ENCODE measurements at regions not wholly inside any gene's neighbourhood (a gene's known extent, or its start where the extent isn't known, plus 50 kb on each side); places are given as distances from the start of the nearest gene placed in this dataset.

- no peaks in the 10 kb centered on the region for H3K36me3 ChIP-seq (ENCODE audit: control insufficient read depth in 1 of 2, insufficient read depth in 2 of 2, low read length in 2 of 2)
- BruUV-seq (replicated peaks), result no TSS peak
- ChIA-PET POLR2A (no interaction called here), RAD21 (ENCODE audit: low non-redundant PET in 1 of 2, low total read pairs in 2 of 2, uncharacterized antibody in 2 of 2, unreplicated experiment in 2 of 2) (no interaction called here), CTCF (no interaction called here)
- H3K4me3 ChIP-seq (replicated peaks in 1 of 2; ENCODE audit: low read depth in 1 of 2, low read length in 2 of 2), result no peak overlapping the region
- ATAC-seq, result no peak
- intact Hi-C loops (cut with micrococcal nuclease), result no loop called here
- no peaks in the 10 kb centered on the region for H4K20me1 ChIP-seq (ENCODE audit: insufficient read depth)
- H3K9ac ChIP-seq (ENCODE audit: low read length), result no peak overlapping the region
- no peak overlapping the region for H3K4me2 ChIP-seq (ENCODE audit: low read length)
- H2AFZ ChIP-seq (ENCODE audit: low read depth, low read length, poor library complexity, severe bottlenecking), result no peak overlapping the region
- no peaks in the 10 kb centered on the region for H3K4me1 ChIP-seq (ENCODE audit: control insufficient read depth in 1 of 2, insufficient read depth in 2 of 2, low read length in 2 of 2)
- no peak overlapping the region for H3K27ac ChIP-seq (ENCODE audit: low read depth, low read length)
- DNase-seq (ENCODE audit: low read depth, low spot score), result no peak
- H3K9me3 ChIP-seq (ENCODE audit: control insufficient read depth in 1 of 2, insufficient read depth in 1 of 2, low read depth in 1 of 2, low read length in 2 of 2), result no peaks in the 10 kb centered on the region
- TF ChIP-seq JUND (IDR thresholded peaks at IDR 0.05), result no peak
- TF ChIP-seq POLR2AphosphoS5 (IDR thresholded peaks at IDR 0.05; ENCODE audit: low read depth, low read length), result no peak
- no peak for TF ChIP-seq YY1 (IDR thresholded peaks at IDR 0.05; ENCODE audit: extremely low read depth, insufficient replicate concordance, low read depth, low read length)
- TF ChIP-seq, protein P1, sequence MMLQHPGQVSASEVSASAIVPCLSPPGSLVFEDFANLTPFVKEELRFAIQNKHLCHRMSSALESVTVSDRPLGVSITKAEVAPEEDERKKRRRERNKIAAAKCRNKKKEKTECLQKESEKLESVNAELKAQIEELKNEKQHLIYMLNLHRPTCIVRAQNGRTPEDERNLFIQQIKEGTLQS (IDR thresholded peaks at IDR 0.05), result no peak
- no peak for TF ChIP-seq MAX (IDR thresholded peaks at IDR 0.05)
- no peak for TF ChIP-seq SIN3A (IDR thresholded peaks at IDR 0.05; ENCODE audit: low read depth)
- no peak for TF ChIP-seq EZH2phosphoT487 (IDR thresholded peaks at IDR 0.05; ENCODE audit: borderline replicate concordance)
- TF ChIP-seq SRF (IDR thresholded peaks at IDR 0.05; ENCODE audit: low read depth), result no peak
- no peak for TF ChIP-seq POLR2A (IDR thresholded peaks at IDR 0.05; ENCODE audit: borderline replicate concordance, extremely low read depth, insufficient read depth, insufficient read length)
- TF ChIP-seq CBX3 (IDR thresholded peaks at IDR 0.05; ENCODE audit: low read depth), result no peak
- TF ChIP-seq FOSL1 (IDR thresholded peaks at IDR 0.05; ENCODE audit: low read depth), result no peak
- TF ChIP-seq, protein P2, sequence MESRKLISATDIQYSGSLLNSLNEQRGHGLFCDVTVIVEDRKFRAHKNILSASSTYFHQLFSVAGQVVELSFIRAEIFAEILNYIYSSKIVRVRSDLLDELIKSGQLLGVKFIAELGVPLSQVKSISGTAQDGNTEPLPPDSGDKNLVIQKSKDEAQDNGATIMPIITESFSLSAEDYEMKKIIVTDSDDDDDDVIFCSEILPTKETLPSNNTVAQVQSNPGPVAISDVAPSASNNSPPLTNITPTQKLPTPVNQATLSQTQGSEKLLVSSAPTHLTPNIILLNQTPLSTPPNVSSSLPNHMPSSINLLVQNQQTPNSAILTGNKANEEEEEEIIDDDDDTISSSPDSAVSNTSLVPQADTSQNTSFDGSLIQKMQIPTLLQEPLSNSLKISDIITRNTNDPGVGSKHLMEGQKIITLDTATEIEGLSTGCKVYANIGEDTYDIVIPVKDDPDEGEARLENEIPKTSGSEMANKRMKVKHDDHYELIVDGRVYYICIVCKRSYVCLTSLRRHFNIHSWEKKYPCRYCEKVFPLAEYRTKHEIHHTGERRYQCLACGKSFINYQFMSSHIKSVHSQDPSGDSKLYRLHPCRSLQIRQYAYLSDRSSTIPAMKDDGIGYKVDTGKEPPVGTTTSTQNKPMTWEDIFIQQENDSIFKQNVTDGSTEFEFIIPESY (IDR thresholded peaks at IDR 0.05; ENCODE audit: extremely low read depth, insufficient replicate concordance, low read length), result no peak
- TF ChIP-seq SP1 (IDR thresholded peaks at IDR 0.05; ENCODE audit: low read depth), result no peak
- no peak for TF ChIP-seq ELF1 (IDR thresholded peaks at IDR 0.05; ENCODE audit: borderline replicate concordance, low read depth)
- TF ChIP-seq RAD21 (IDR thresholded peaks at IDR 0.05; ENCODE audit: low read depth), result no peak
- TF ChIP-seq CEBPB (IDR thresholded peaks at IDR 0.05; ENCODE audit: low read depth), result no peak
- TF ChIP-seq ZNF274 (IDR thresholded peaks at IDR 0.05; ENCODE audit: low read depth, low read length), result no peak
- H3K79me2 ChIP-seq (ENCODE audit: insufficient read depth, low read length), result no peaks in the 10 kb centered on the region
- H3K9me2 ChIP-seq (ENCODE audit: insufficient read depth), result no peaks in the 10 kb centered on the region
- H3K27me3 ChIP-seq (ENCODE audit: insufficient read depth, low read length), result no peaks in the 10 kb centered on the region
Observed at GRCh38 chr13:73996569-73996968, 137.6 kb downstream of the KLF12 start.

Data from HCT116 (cell line).